Urinary bladder (tissue), 3 donors: ENCODE measurements at regions not wholly inside any gene's neighbourhood (a gene's known extent, or its start where the extent isn't known, plus 50 kb on each side); places are given as distances from the start of the nearest gene placed in this dataset.
"Not testable (repeated sequence)": the region's sequence is repeated elsewhere in the genome, so short reads cannot be mapped to it uniquely, and the experiment has no call there.

Experiments
- DNase-seq: peaks from one replicate; pipeline ENCODE4 v3.0.0-alpha.2; 2015; ENCODE audit errors: extremely low spot score
- H3K27ac ChIP-seq: one replicate; pipeline ENCODE4 v1.5.1; 2013; ENCODE audit warnings: low read depth, mild to moderate bottlenecking, moderate library complexity
- H3K36me3 ChIP-seq: one replicate; pipeline ENCODE4 v1.6.1; 2013; ENCODE audit warnings: mild to moderate bottlenecking, moderate library complexity; ENCODE audit not compliant: insufficient read depth
- H3K4me1 ChIP-seq: one replicate; pipeline ENCODE4 v1.6.1; 2013; ENCODE audit warnings: mild to moderate bottlenecking, moderate library complexity; ENCODE audit not compliant: insufficient read depth
- H3K4me3 ChIP-seq: one replicate; pipeline ENCODE4 v1.5.1; 2013; ENCODE audit warnings: low read depth, low read length
- WGBS: extraction: QIAGEN DNeasy Blood & Tissue Kit; methylation state at CpG from one replicate; pipeline ENCODE4 v1.1.7; 2013; 5-methylcytosine and 5-hydroxymethylcytosine counted together
- donor health status: healthy with polysubstance abuse.
- donor health status: healthy.

- Histone ChIP-seq H3K36me3 (no peaks in the 10 kb centered on the region), H3K4me1 (no peaks in the 10 kb centered on the region), H3K4me3 (no peak overlapping the region), H3K27ac (no peak overlapping the region)
- DNase-seq, result no peak
- WGBS, result 29% methylated on average over 8 of the region's 8 CpGs
These were observed 108.2 kb upstream of the SPATA31D4 start for GRCh38 chr9:81819859-81820546.

GRCh38 chr9:81822301-81822865 is 105.8 kb upstream of the SPATA31D4 start:
- Histone ChIP-seq H3K27ac (no peak overlapping the region), H3K36me3 (no peaks in the 10 kb centered on the region), H3K4me1 (no peaks in the 10 kb centered on the region), H3K4me3 (no peak overlapping the region)
- DNase-seq, result no peak
- WGBS, result 87% methylated on average over 7 of the region's 7 CpGs

- Histone ChIP-seq H3K4me1 (no peaks in the 10 kb centered on the region), H3K4me3 (no peak overlapping the region), H3K36me3 (no peaks in the 10 kb centered on the region), H3K27ac (no peak overlapping the region)
- DNase-seq, result no peak
- 92% methylated on average over 1 of the region's 1 CpG for WGBS
These were observed 105.3 kb upstream of the SPATA31D4 start for GRCh38 chr9:81822967-81823366.

- DNase-seq, result no peak
- no peaks in the 10 kb centered on the region for H3K36me3 ChIP-seq
- H3K4me1 ChIP-seq, result no peaks in the 10 kb centered on the region
- no peak overlapping the region for H3K27ac ChIP-seq
- H3K4me3 ChIP-seq, result no peak overlapping the region
- WGBS, result 94% methylated on average over 11 of the region's 11 CpGs
These were observed 104.3 kb upstream of the SPATA31D4 start for GRCh38 chr9:81823672-81824554.

- H3K36me3 ChIP-seq, result no peaks in the 10 kb centered on the region
- no peak overlapping the region for H3K4me3 ChIP-seq
- no peaks in the 10 kb centered on the region for H3K4me1 ChIP-seq
- WGBS, result 96% methylated on average over 8 of the region's 8 CpGs
- no peak overlapping the region for H3K27ac ChIP-seq
- DNase-seq, result no peak
These were observed 103.2 kb upstream of the SPATA31D4 start for GRCh38 chr9:81824802-81825730.

GRCh38 chr9:81825846-81826516 is 102.2 kb upstream of the SPATA31D4 start:
- no peaks in the 10 kb centered on the region for H3K4me1 ChIP-seq
- H3K4me3 ChIP-seq, result no peak overlapping the region
- 81% methylated on average over 3 of the region's 3 CpGs for WGBS
- no peaks in the 10 kb centered on the region for H3K36me3 ChIP-seq
- H3K27ac ChIP-seq, result no peak overlapping the region
- no peak for DNase-seq

DNA sequence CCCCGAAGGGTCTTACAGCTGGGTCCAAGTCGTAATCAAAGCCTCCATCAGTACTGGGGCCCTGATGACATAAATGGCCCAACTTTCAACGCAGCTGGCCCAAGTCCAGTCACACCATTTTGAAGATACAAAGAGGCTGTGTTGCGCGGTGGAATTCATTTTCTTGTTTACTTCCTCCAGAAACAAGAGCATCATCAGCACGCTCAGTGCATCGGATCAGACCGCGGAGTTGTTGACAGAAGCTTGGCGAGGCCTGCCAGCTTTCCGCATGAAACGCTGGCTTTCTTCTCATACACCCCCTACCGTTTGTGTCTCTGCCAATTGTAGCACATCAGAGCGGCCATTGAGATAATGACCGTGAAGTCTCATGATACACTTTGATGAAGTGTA is 101.7 kb upstream of the SPATA31D4 start:
- no peak for DNase-seq
- Histone ChIP-seq H3K36me3 (no peaks in the 10 kb centered on the region), H3K27ac (no peak overlapping the region), H3K4me3 (no peak overlapping the region), H3K4me1 (no peaks in the 10 kb centered on the region)
- 35% methylated on average over 15 of the region's 15 CpGs for WGBS

- Histone ChIP-seq H3K4me3 (no peak overlapping the region), H3K27ac (no peak overlapping the region), H3K4me1 (no peaks in the 10 kb centered on the region), H3K36me3 (no peaks in the 10 kb centered on the region)
- WGBS, result 89% methylated on average over 5 of the region's 5 CpGs
- DNase-seq, result no peak
These were observed 100.5 kb upstream of the SPATA31D4 start for GRCh38 chr9:81827616-81828296.

DNA sequence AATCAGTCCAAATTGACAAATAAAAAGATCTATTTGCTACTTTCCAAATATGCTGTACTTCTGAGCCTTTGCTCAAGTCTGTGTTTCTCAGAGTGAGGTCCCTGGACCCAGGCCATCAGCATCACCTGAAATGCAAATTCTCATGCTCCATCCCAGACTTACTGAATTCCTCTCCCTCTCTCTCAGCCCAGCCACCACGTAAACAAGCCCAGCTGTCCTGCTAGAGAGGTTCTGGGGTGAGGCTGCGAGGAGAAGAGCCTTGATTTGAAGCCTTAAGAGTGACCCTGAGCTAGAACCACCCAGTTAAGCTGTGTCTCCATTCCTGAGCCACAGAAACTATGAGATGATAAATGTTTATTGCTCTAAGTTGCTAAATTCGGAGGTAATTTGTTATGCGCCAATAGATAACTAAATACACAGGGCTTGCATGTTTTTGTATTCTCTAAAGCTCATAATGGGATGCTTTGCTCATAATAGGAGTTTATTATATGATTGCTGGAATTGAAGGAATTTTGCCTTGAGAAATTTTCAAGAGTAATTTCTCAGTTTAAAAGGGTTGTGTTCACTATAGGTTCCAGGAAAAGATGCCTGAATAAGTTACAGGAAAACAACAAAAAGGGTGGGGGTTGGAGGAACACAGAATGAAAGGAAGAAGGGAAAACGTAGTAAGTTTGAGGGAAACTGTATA is 98.9 kb upstream of the SPATA31D4 start:
- WGBS, result 67% methylated on average over 5 of the region's 5 CpGs
- H3K4me3 ChIP-seq, result no peak overlapping the region
- no peak overlapping the region for H3K27ac ChIP-seq
- DNase-seq, result no peak
- no peaks in the 10 kb centered on the region for H3K36me3 ChIP-seq
- no peaks in the 10 kb centered on the region for H3K4me1 ChIP-seq

GRCh38 chr9:81830431-81830830 is 97.8 kb upstream of the SPATA31D4 start:
- not testable (repeated sequence) for H3K4me1 ChIP-seq

DNA sequence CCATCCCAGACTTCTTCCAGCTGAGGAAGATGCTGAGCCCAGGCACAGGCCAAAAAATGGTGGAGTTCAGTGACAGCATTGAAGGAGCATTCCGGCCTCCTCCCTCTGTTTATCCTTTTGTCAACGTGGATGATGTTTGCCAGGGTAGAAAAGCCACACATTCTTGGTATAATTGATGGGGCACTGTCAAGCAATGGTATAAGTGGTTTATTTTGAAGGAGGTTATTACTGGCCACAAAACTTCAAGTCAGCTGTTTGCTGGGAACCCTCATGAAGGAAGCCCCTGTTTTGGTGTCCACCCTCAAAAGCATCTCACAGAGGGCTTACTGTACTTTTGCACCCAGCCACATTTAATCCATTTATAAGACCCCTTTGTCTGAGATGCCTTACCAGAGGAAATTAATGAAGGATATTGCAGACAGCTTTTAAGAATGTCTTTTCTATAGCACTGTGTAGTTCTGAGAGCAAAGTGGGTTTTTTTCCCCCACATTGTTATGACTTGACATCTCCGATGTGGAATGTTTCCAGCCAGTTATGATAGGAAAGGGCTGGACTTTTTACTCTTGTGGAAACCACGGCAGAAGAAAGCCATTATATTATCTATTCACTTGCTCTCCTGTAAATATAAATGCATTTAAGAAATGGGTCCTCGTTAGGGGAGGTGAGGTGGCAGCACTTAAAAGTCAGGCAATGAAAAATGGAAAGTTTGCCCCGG is 95.5 kb upstream of the SPATA31D4 start:
- H3K4me3 ChIP-seq, result no peak overlapping the region
- H3K36me3 ChIP-seq, result no peaks in the 10 kb centered on the region
- H3K27ac ChIP-seq, result no peak overlapping the region
- no peaks in the 10 kb centered on the region for H3K4me1 ChIP-seq
- DNase-seq, result no peak
- 75% methylated on average over 6 of the region's 6 CpGs for WGBS

More at GRCh38 chr9:81830431-81830830, 97.8 kb upstream of the SPATA31D4 start:
- DNase-seq, H3K4me3 ChIP-seq, H3K36me3 ChIP-seq, H3K27ac ChIP-seq: not testable (repeated sequence)
- 97% methylated on average over 8 of the region's 8 CpGs for WGBS
